ENCODE measurements at regions not wholly inside any gene's neighbourhood (a gene's known extent, or its start where the extent isn't known, plus 50 kb on each side); places are given as distances from the start of the nearest gene placed in this dataset.
"Not testable (repeated sequence)": the region's sequence is repeated elsewhere in the genome, so short reads cannot be mapped to it uniquely, and the experiment has no call there.

DNA sequence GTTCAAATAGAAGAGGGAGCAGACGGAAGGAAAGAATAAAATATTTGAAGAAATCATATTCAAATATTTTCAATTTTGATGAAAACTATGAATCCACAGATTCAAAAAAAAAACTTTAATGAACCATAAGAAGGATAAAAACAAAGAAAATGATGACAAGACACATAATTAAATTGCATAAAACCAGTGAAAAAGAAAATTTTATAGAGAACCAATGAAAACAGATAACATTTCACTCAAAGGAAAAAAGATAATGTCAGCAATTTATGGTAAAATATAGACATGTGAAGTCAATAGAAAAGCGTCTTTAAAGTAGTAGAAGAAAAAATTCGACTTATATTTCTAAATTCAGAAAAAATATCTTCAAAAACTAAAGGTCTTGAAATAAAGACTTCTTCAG is 546.5 kb upstream of the ATXN7L3B start:
- Histone ChIP-seq H3K4me1 (no peaks in the 10 kb centered on the region), H3K4me3 (no peak overlapping the region), H3K36me3 (no peaks in the 10 kb centered on the region), H3K27me3 (no peaks in the 10 kb centered on the region), H3K9me3 (no peaks in the 10 kb centered on the region), H3K27ac (no peak overlapping the region)
- DNase-seq = no peak
- intact Hi-C loops (cut with DNase I) = no loop called here
- TF ChIP-seq EP300 (IDR thresholded peaks at IDR 0.05) (no peak), POLR2A (IDR thresholded peaks at IDR 0.05) (no peak), POLR2AphosphoS5 (IDR thresholded peaks at IDR 0.05) (no peak)
- 60 to 66% methylated on average over 3 of the region's 3 CpGs for WGBS, 2 donors

DNA sequence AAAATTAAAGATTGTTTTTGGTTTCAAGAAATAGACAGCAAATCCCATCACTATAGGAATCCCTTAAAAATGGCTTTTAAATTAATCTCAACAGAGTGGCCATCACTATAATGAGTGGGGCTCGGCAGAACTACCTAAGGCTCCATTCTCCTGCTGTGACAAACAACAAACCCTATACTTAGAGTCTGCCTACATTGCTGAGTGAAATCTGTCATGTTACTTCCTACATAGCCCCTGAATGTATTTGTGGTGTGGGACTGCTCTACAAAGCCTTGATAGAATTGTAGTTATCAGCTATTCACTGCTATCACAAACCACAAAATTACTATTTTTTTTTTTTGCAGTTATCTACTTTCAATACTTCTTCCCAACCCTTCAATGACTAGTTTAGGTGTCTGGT is 538.7 kb upstream of the ATXN7L3B start:
- no peak for DNase-seq
- TF ChIP-seq EP300 (IDR thresholded peaks at IDR 0.05) (no peak), POLR2AphosphoS5 (IDR thresholded peaks at IDR 0.05) (no peak), POLR2A (IDR thresholded peaks at IDR 0.05) (no peak)
- TF ChIP-seq, protein P1, sequence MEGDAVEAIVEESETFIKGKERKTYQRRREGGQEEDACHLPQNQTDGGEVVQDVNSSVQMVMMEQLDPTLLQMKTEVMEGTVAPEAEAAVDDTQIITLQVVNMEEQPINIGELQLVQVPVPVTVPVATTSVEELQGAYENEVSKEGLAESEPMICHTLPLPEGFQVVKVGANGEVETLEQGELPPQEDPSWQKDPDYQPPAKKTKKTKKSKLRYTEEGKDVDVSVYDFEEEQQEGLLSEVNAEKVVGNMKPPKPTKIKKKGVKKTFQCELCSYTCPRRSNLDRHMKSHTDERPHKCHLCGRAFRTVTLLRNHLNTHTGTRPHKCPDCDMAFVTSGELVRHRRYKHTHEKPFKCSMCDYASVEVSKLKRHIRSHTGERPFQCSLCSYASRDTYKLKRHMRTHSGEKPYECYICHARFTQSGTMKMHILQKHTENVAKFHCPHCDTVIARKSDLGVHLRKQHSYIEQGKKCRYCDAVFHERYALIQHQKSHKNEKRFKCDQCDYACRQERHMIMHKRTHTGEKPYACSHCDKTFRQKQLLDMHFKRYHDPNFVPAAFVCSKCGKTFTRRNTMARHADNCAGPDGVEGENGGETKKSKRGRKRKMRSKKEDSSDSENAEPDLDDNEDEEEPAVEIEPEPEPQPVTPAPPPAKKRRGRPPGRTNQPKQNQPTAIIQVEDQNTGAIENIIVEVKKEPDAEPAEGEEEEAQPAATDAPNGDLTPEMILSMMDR (IDR thresholded peaks at IDR 0.05) = no peak
- no peaks in the 10 kb centered on the region for H3K9me3 ChIP-seq
- 65 to 78% methylated on average over 1 of the region's 1 CpG for WGBS, 2 donors
- H3K4me3 ChIP-seq = no peak overlapping the region
- H3K27me3 ChIP-seq = no peaks in the 10 kb centered on the region
- intact Hi-C loops (cut with DNase I) = no loop called here
- H3K36me3 ChIP-seq = no peaks in the 10 kb centered on the region
- no peaks in the 10 kb centered on the region for H3K4me1 ChIP-seq
- H3K27ac ChIP-seq = no peak overlapping the region

DNA sequence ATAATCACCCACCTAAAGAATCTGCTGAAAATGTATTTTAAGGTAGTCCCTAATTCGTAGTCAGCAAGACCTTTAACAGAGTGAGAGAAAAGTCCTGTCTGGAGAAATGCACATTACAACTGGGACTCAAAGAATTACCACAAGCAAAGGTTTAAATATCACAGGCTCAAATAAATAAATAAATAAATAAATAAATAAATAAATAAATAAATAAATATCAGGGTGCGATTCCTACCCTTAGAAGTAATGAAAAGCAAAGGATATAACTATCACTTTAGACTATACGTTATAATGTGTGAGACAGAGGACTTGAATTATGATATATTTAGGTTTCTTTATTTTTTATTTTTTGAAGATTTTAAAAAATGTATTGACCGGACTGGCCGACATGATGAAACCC is 522.5 kb upstream of the ATXN7L3B start:
- Histone ChIP-seq H3K4me1 (no peaks in the 10 kb centered on the region), H3K27ac (no peak overlapping the region), H3K4me3 (no peak overlapping the region), H3K9me3 (no peaks in the 10 kb centered on the region), H3K36me3 (no peaks in the 10 kb centered on the region), H3K27me3 (no peaks in the 10 kb centered on the region)
- TF ChIP-seq EP300 (IDR thresholded peaks at IDR 0.05) (no peak), POLR2AphosphoS5 (IDR thresholded peaks at IDR 0.05) (no peak), POLR2A (IDR thresholded peaks at IDR 0.05) (no peak)
- TF ChIP-seq, protein P1 (IDR thresholded peaks at IDR 0.05) = no peak
- intact Hi-C loops (cut with DNase I) = no loop called here
- WGBS, 2 donors = 92 to 95% methylated on average over 5 of the region's 5 CpGs
- no peak for DNase-seq

DNA sequence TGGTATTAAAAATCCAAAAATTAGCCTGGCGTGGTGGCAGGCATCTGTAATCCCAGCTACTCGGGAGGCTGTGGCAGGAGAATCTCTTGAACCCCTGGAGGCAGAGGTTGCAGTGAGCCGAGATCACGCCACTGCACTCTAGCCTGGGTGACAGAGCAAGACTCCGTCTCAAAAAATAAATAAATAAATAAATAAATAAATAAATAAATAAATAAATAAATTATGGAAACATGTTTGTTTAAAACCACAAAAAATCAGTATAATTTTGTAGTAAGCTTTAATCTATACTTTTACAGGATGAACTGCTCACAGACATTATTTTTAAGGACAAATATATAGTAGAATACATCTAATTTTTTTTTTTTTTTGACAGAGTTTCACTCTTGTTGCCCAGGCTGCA is 521.3 kb upstream of the ATXN7L3B start:
- H3K4me1 ChIP-seq; H3K4me3 ChIP-seq; intact Hi-C loops (cut with DNase I); H3K36me3 ChIP-seq; DNase-seq; H3K27ac ChIP-seq; H3K9me3 ChIP-seq; H3K27me3 ChIP-seq: not testable (repeated sequence)
- WGBS, 2 donors = 88 to 93% methylated on average over 5 of the region's 5 CpGs

DNA sequence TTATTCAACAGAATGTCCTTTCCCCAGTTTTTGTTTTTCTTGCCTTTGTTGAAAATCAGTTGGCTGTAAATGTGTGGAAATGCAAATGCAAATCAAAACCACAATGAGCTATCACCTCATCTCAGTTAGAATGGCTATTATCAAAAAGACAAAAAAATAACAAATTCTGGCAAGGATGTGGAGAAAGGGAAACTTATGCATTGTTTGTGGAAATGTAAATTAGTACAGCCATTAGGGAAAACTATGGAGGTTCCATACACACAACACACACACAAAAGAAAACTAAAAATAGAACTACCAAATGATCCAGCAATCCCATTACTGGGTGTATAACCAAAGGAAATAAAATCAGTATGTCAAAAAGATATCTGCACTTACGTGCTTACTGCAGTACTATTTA is 518.8 kb upstream of the ATXN7L3B start:
- Histone ChIP-seq H3K36me3 (no peaks in the 10 kb centered on the region), H3K9me3 (no peaks in the 10 kb centered on the region), H3K4me1 (no peaks in the 10 kb centered on the region), H3K27ac (no peak overlapping the region), H3K27me3 (no peaks in the 10 kb centered on the region), H3K4me3 (no peak overlapping the region)
- intact Hi-C loops (cut with DNase I) = no loop called here
- DNase-seq = no peak
- TF ChIP-seq POLR2A (IDR thresholded peaks at IDR 0.05) (no peak), POLR2AphosphoS5 (IDR thresholded peaks at IDR 0.05) (no peak), EP300 (IDR thresholded peaks at IDR 0.05) (no peak)
- TF ChIP-seq, protein P1 (IDR thresholded peaks at IDR 0.05) = no peak
- 49 to 80% methylated on average over 1 of the region's 1 CpG for WGBS, 2 donors

DNA sequence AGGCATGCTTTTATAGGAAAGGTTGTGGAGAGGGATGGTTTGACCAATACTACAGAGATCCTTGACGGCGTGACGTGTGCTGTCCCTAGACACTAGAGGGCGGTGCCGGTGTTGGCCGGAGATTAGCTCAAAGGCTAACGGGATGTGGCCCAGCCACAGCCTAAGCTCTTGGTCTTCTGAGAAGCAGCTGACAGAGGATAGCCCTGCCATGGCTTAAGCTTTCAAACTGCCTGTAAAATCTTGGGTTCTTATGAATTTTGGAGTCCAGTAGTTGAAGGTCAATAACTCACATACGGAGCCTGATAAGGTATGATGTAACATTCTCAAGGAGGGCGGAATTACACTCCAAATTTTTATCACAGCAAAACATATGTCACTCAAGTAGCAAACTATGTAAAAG is 515.7 kb upstream of the ATXN7L3B start:
- Histone ChIP-seq H3K9me3 (no peaks in the 10 kb centered on the region), H3K36me3 (no peaks in the 10 kb centered on the region), H3K27ac (no peak overlapping the region), H3K4me1 (no peaks in the 10 kb centered on the region), H3K27me3 (no peaks in the 10 kb centered on the region), H3K4me3 (no peak overlapping the region)
- TF ChIP-seq, protein P1 (IDR thresholded peaks at IDR 0.05) = no peak
- TF ChIP-seq POLR2AphosphoS5 (IDR thresholded peaks at IDR 0.05) (no peak), EP300 (IDR thresholded peaks at IDR 0.05) (no peak), POLR2A (IDR thresholded peaks at IDR 0.05) (no peak)
- WGBS, 2 donors = 17 to 27% methylated on average over 9 of the region's 9 CpGs
- DNase-seq = no peak
- intact Hi-C loops (cut with DNase I) = no loop called here
